ENCODE measurements at regions not wholly inside any gene's neighbourhood (a gene's known extent, or its start where the extent isn't known, plus 50 kb on each side); places are given as distances from the start of the nearest gene placed in this dataset.

GRCh38 chr9:126127591-126127990 lies 199.0 kb upstream of the MVB12B start:
- DNase-seq: no peak

- no peak for DNase-seq
These were observed 198.0 kb upstream of the MVB12B start for GRCh38 chr9:126128494-126129142.

GRCh38 chr9:126131066-126132010 lies 195.3 kb upstream of the MVB12B start:
- DNase-seq: no peak

GRCh38 chr9:126132746-126133145 lies 193.9 kb upstream of the MVB12B start:
- no peak for DNase-seq

GRCh38 chr9:126144196-126144595 lies 182.4 kb upstream of the MVB12B start:
- DNase-seq: no peak

- no peak for DNase-seq
These were observed 181.8 kb upstream of the MVB12B start for GRCh38 chr9:126144603-126145456.

- DNase-seq: no peak
These were observed 180.8 kb upstream of the MVB12B start for GRCh38 chr9:126145887-126146253.

GRCh38 chr9:126146254-126147145 lies 180.1 kb upstream of the MVB12B start:
- DNase-seq: peak; percentile 47

- no peak for DNase-seq
These were observed 179.3 kb upstream of the MVB12B start for GRCh38 chr9:126147186-126147935.

- no peak for DNase-seq
These were observed 178.4 kb upstream of the MVB12B start for GRCh38 chr9:126147936-126148870.

- no peak for DNase-seq
These were observed 177.6 kb upstream of the MVB12B start for GRCh38 chr9:126148994-126149393.

- DNase-seq: no peak
These were observed 177.0 kb upstream of the MVB12B start for GRCh38 chr9:126149661-126150060.

- no peak for DNase-seq
These were observed 176.1 kb upstream of the MVB12B start for GRCh38 chr9:126150411-126151030.

- DNase-seq: no peak
These were observed 175.5 kb upstream of the MVB12B start for GRCh38 chr9:126151031-126151685.

GRCh38 chr9:126151686-126152134 lies 174.9 kb upstream of the MVB12B start:
- DNase-seq: no peak

GRCh38 chr9:126152622-126153362 lies 173.8 kb upstream of the MVB12B start:
- no peak for DNase-seq

GRCh38 chr9:126153382-126153781 lies 173.2 kb upstream of the MVB12B start:
- DNase-seq: no peak

- DNase-seq: no peak
These were observed 172.3 kb upstream of the MVB12B start for GRCh38 chr9:126154182-126154827.

Measured in activated CD4-positive, alpha-beta T cell treated with anti-CD3 and anti-CD28 coated beads for 48 hours (primary cell).